GM19455 (cell line): ENCODE measurements at regions not wholly inside any gene's neighbourhood (a gene's known extent, or its start where the extent isn't known, plus 50 kb on each side); places are given as distances from the start of the nearest gene placed in this dataset.
"Not testable (repeated sequence)": the region's sequence is repeated elsewhere in the genome, so short reads cannot be mapped to it uniquely, and the experiment has no call there.

ENCODE experiments used
- ATAC-seq: cut with Tn5 transposase; IDR thresholded peaks from one replicate; pipeline ENCODE4 v1.9.1; 2021; ENCODE audit not compliant: unreplicated experiment

- ATAC-seq: no peak
Observed at GRCh38 chr1:157369808-157370521, 182.3 kb downstream of the FCRL5 start.

- not testable (repeated sequence) for ATAC-seq
Observed at GRCh38 chr1:157368941-157369340, 183.4 kb downstream of the FCRL5 start.

- ATAC-seq: no peak
Observed at GRCh38 chr1:157368363-157368762, 184.0 kb downstream of the FCRL5 start.

GRCh38 chr1:157367870-157368269, 184.4 kb downstream of the FCRL5 start:
- ATAC-seq: no peak

GRCh38 chr1:157367091-157367739, 185.1 kb downstream of the FCRL5 start:
- no peak for ATAC-seq

GRCh38 chr1:157364612-157365011, 187.7 kb downstream of the FCRL5 start:
- no peak for ATAC-seq

- peak; percentile 52 for ATAC-seq
Observed at GRCh38 chr1:157363660-157364140, 188.6 kb downstream of the FCRL5 start.

GRCh38 chr1:157360023-157360390, 192.3 kb downstream of the FCRL5 start:
- no peak for ATAC-seq

- no peak for ATAC-seq
Observed at GRCh38 chr1:157359314-157360022, 192.8 kb downstream of the FCRL5 start.

- ATAC-seq: no peak
Observed at GRCh38 chr1:157357111-157357510, 195.2 kb downstream of the FCRL5 start.

- no peak for ATAC-seq
Observed at GRCh38 chr1:157356601-157357000, 195.7 kb downstream of the FCRL5 start.

GRCh38 chr1:157353546-157353945, 198.8 kb downstream of the FCRL5 start:
- no peak for ATAC-seq

- no peak for ATAC-seq
Observed at GRCh38 chr1:157352817-157353408, 199.4 kb downstream of the FCRL5 start.

GRCh38 chr1:157352216-157352615, 200.1 kb downstream of the FCRL5 start:
- no peak for ATAC-seq

- not testable (repeated sequence) for ATAC-seq
Observed at GRCh38 chr1:157351800-157352199, 200.5 kb downstream of the FCRL5 start.

- no peak for ATAC-seq
Observed at GRCh38 chr1:157348538-157349480, 203.5 kb downstream of the FCRL5 start.

GRCh38 chr1:157347506-157347905, 204.8 kb downstream of the FCRL5 start:
- ATAC-seq: no peak

- not testable (repeated sequence) for ATAC-seq
Observed at GRCh38 chr1:157337785-157338184, 199.6 kb upstream of the ETV3 start.

GRCh38 chr1:157335056-157335455, 196.9 kb upstream of the ETV3 start:
- no peak for ATAC-seq

GRCh38 chr1:157334041-157334440, 195.8 kb upstream of the ETV3 start:
- no peak for ATAC-seq
